H9 (cell line): ENCODE measurements at regions not wholly inside any gene's neighbourhood (a gene's known extent, or its start where the extent isn't known, plus 50 kb on each side); places are given as distances from the start of the nearest gene placed in this dataset.
A peak's percentile ranks its signal among the peaks of the same experiment; 100 is the strongest.

Source experiments
- DNase-seq: peaks from one replicate; pipeline ENCODE4 v3.0.0-alpha.2; 2017
- H2AFZ ChIP-seq: one replicate; pipeline ENCODE4 v1.6.1; 2013; ENCODE audit warnings: mild to moderate bottlenecking, low read length, control low read depth, moderate library complexity
- H2AK5ac ChIP-seq: 2 replicates; pipeline ENCODE4 v1.6.1; 2013; ENCODE audit warnings: low read length, control low read depth, mixed read lengths; ENCODE audit not compliant: insufficient read length
- H2BK120ac ChIP-seq: one replicate; pipeline ENCODE4 v1.6.1; 2013; ENCODE audit warnings: low read depth, mild to moderate bottlenecking, low read length, control low read depth, inconsistent platforms; ENCODE audit not compliant: poor library complexity, severe bottlenecking
- H2BK12ac ChIP-seq: 2 replicates; pipeline ENCODE4 v1.6.1; 2013; ENCODE audit warnings: low read length, control low read depth, mixed read lengths, low read depth; ENCODE audit not compliant: insufficient read length
- H2BK15ac ChIP-seq: 2 replicates; pipeline ENCODE4 v1.6.1; 2013; ENCODE audit warnings: low read depth, low read length, control low read depth
- H2BK20ac ChIP-seq: one replicate; pipeline ENCODE4 v1.6.1; 2013; ENCODE audit warnings: low read depth, mild to moderate bottlenecking, low read length, control low read depth, inconsistent platforms; ENCODE audit not compliant: poor library complexity, severe bottlenecking
- H2BK5ac ChIP-seq: 2 replicates; pipeline ENCODE4 v1.6.1; 2013; ENCODE audit warnings: low read length, control low read depth, mixed read lengths; ENCODE audit not compliant: insufficient read length
- H3K14ac ChIP-seq: 2 replicates; pipeline ENCODE4 v1.6.1; 2013; ENCODE audit warnings: low read length, control low read depth; ENCODE audit not compliant: insufficient read depth
- H3K18ac ChIP-seq: 2 replicates; pipeline ENCODE4 v1.6.1; 2013; ENCODE audit warnings: low read depth, mild to moderate bottlenecking, mixed read lengths, low read length, control low read depth; ENCODE audit not compliant: insufficient read length
- H3K23ac ChIP-seq: 2 replicates; pipeline ENCODE4 v1.6.1; 2013; ENCODE audit warnings: low read length, control low read depth, mixed read lengths, low read depth; ENCODE audit not compliant: insufficient read length
- H3K23me2 ChIP-seq: 2 replicates; pipeline ENCODE4 v1.6.1; 2013; ENCODE audit warnings: low read depth, mild to moderate bottlenecking, mixed read lengths, low read length, control low read depth; ENCODE audit not compliant: insufficient read length, poor library complexity, severe bottlenecking
- H3K27ac ChIP-seq: 2 replicates; pipeline ENCODE4 v1.5.1; 2013; ENCODE audit warnings: low read length, control low read depth, mixed read lengths, low read depth; ENCODE audit not compliant: insufficient read length
- H3K27me3 ChIP-seq: 2 replicates; pipeline ENCODE4 v1.6.1; 2013; ENCODE audit warnings: low read length, control low read depth, inconsistent platforms; ENCODE audit not compliant: insufficient read depth
- H3K4ac ChIP-seq: 2 replicates; pipeline ENCODE4 v1.6.1; 2013; ENCODE audit warnings: low read depth, mild to moderate bottlenecking, control low read depth, inconsistent platforms, low read length, moderate library complexity
- H3K4me1 ChIP-seq: 2 replicates; pipeline ENCODE4 v1.6.1; 2013; ENCODE audit warnings: low read length, control low read depth, inconsistent platforms; ENCODE audit not compliant: insufficient read depth
- H3K4me2 ChIP-seq: 2 replicates; pipeline ENCODE4 v1.6.1; 2013; ENCODE audit warnings: low read length, control low read depth, mixed read lengths; ENCODE audit not compliant: insufficient read length, insufficient read depth
- H3K56ac ChIP-seq: 2 replicates; pipeline ENCODE4 v1.6.1; 2013; ENCODE audit warnings: low read depth, mild to moderate bottlenecking, mixed read lengths, low read length, control low read depth; ENCODE audit not compliant: insufficient read length
- H3K79me1 ChIP-seq: 2 replicates; pipeline ENCODE4 v1.6.1; 2013; ENCODE audit warnings: low read depth, mild to moderate bottlenecking, moderate library complexity, low read length, control low read depth, inconsistent platforms; ENCODE audit not compliant: insufficient read depth, poor library complexity, severe bottlenecking
- H3K79me2 ChIP-seq: 2 replicates; pipeline ENCODE4 v1.6.1; 2013; ENCODE audit warnings: low read length, control low read depth, inconsistent platforms; ENCODE audit not compliant: insufficient read depth
- H3K9ac ChIP-seq: 2 replicates; pipeline ENCODE4 v1.6.1; 2013; ENCODE audit warnings: low read length, control low read depth, mixed read lengths; ENCODE audit not compliant: insufficient read length; ENCODE audit errors: extremely low read depth
- H3K9me3 ChIP-seq: one replicate; pipeline ENCODE4 v1.6.1; 2013; ENCODE audit warnings: low read depth, low read length, inconsistent platforms; ENCODE audit not compliant: control insufficient read depth
- H3T11ph ChIP-seq: one replicate; pipeline ENCODE4 v1.6.1; 2013; ENCODE audit warnings: mild to moderate bottlenecking, low read length, control low read depth, inconsistent platforms
- H4K20me1 ChIP-seq: one replicate; pipeline ENCODE4 v1.6.1; 2013; ENCODE audit not compliant: control insufficient read depth, insufficient read length, insufficient read depth
- H4K5ac ChIP-seq: 2 replicates; pipeline ENCODE4 v1.6.1; 2013; ENCODE audit warnings: low read depth, mild to moderate bottlenecking, mixed read lengths, low read length, control low read depth; ENCODE audit not compliant: insufficient read length
- H4K8ac ChIP-seq: replicated peaks from 2 replicates; pipeline ENCODE4 v1.6.1; 2013; ENCODE audit warnings: low read length, control low read depth, mixed read lengths, low read depth; ENCODE audit not compliant: insufficient read length
- H4K91ac ChIP-seq: 2 replicates; pipeline ENCODE4 v1.6.1; 2013; ENCODE audit warnings: low read depth, mild to moderate bottlenecking, moderate library complexity, mixed read lengths, low read length, control low read depth; ENCODE audit not compliant: insufficient read length
- H3K27ac Mint-ChIP-seq, 3 experiments: 2 replicates in 2 of 3; 3 replicates in 1 of 3; pipeline ENCODE4 v1.8.0; 2020 to 2021; ENCODE audit warnings: mixed read lengths in 3 of 3, mild to moderate bottlenecking in 1 of 3, moderate library complexity in 1 of 3
- H3K27me3 Mint-ChIP-seq: 2 replicates; pipeline ENCODE4 v1.8.0; 2021; ENCODE audit warnings: low read depth, mild to moderate bottlenecking, moderate library complexity, mixed read lengths
- H3K36me3 Mint-ChIP-seq, 3 experiments: 2 replicates in 2 of 3; 3 replicates in 1 of 3; pipeline ENCODE4 v1.8.0; 2020 to 2021; ENCODE audit warnings: low read depth in 3 of 3, mixed read lengths in 3 of 3; ENCODE audit not compliant: insufficient read depth in 1 of 3
- H3K4me1 Mint-ChIP-seq, 2 experiments: 2 replicates each; pipeline ENCODE4 v1.8.0; 2020; ENCODE audit warnings: mixed read lengths in 2 of 2
- H3K4me3 Mint-ChIP-seq, 2 experiments: 2 replicates in 1 of 2; 3 replicates in 1 of 2; pipeline ENCODE4 v1.8.0; 2020 to 2021; ENCODE audit warnings: mild to moderate bottlenecking in 2 of 2, mixed read lengths in 2 of 2, moderate library complexity in 1 of 2
- H3K9me3 Mint-ChIP-seq, 2 experiments: 2 replicates in 1 of 2; 3 replicates in 1 of 2; pipeline ENCODE4 v1.8.0; 2020; ENCODE audit warnings: mild to moderate bottlenecking in 2 of 2, mixed read lengths in 2 of 2, moderate library complexity in 1 of 2
- CTCF ChIP-seq: fragments of 200-600 bp; sonication (generic); conservative IDR thresholded peaks from 3 replicates; pipeline ENCODE4 v1.8.0; 2021; ENCODE audit warnings: antibody characterized with exemption, mild to moderate bottlenecking
- WGBS: extraction: QIAGEN DNeasy Blood & Tissue Kit; methylation state at CpG from one replicate; pipeline ENCODE4 v1.1.7; 2013; ENCODE audit warnings: missing lambda C conversion rate, low lambda C conversion rate, mixed read lengths; ENCODE audit not compliant: insufficient read length; ENCODE audit errors: extremely low coverage; 5-methylcytosine and 5-hydroxymethylcytosine counted together

DNA sequence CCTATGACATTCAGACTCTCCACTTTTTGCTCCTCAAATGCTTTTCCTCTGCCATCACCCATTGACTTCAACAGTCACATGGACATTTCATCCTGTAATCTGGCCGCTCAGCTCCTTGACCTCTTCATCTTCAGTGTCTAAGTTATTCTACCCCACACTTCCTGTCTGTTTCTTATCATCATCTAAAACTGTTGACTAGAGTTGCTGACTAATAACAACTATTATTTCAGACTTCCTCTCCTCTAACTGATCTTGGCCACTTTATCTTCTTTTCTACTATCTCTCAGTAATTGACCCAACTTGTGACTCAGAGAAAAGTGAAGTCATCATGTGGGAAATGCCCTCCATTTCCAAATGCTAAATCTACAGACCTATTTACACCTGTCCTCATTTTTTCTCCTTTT lies 254.7 kb upstream of the TRPC7 start:
- WGBS: no CpG with 5 or more reads among the region's 1 CpG
- no peak overlapping the region for H3K4me2 ChIP-seq
- H2BK12ac ChIP-seq: no peak overlapping the region
- no peaks in the 10 kb centered on the region for H3K36me3 Mint-ChIP-seq
- DNase-seq: no peak
- no peaks in the 10 kb centered on the region for H3K79me2 ChIP-seq
- no peak overlapping the region for H2BK15ac ChIP-seq
- peak overlapping the region; percentile 14 for H2AFZ ChIP-seq
- H3K4ac ChIP-seq: no peak overlapping the region
- H3K23me2 ChIP-seq: no peaks in the 10 kb centered on the region
- H3K79me1 ChIP-seq: no peaks in the 10 kb centered on the region
- no peaks in the 10 kb centered on the region for H3K9me3 Mint-ChIP-seq
- no peak overlapping the region for H2AK5ac ChIP-seq
- H3K27me3 ChIP-seq: no peaks in the 10 kb centered on the region
- peaks cover 0 to 2% of the 10 kb centered on the region in 2 experiments; a peak in 1 of 4 replicates for H3K4me1 Mint-ChIP-seq
- no peak overlapping the region for H4K5ac ChIP-seq
- H3K14ac ChIP-seq: no peak overlapping the region
- no peaks in the 10 kb centered on the region for H3K27me3 Mint-ChIP-seq
- no peak overlapping the region for H3K18ac ChIP-seq
- no peak overlapping the region for H4K8ac ChIP-seq
- no peak overlapping the region for H2BK5ac ChIP-seq
- no peaks in the 10 kb centered on the region for H4K20me1 ChIP-seq
- H2BK120ac ChIP-seq: no peak overlapping the region
- no peak overlapping the region for H4K91ac ChIP-seq
- no peak overlapping the region for H3K27ac ChIP-seq
- no peak overlapping the region for H3K27ac Mint-ChIP-seq
- no peaks in the 10 kb centered on the region for H3K9me3 ChIP-seq
- H3K9ac ChIP-seq: no peak overlapping the region
- no peak overlapping the region for H3K56ac ChIP-seq
- no peak overlapping the region for H3T11ph ChIP-seq
- TF ChIP-seq CTCF: no peak
- H3K4me3 Mint-ChIP-seq: no peak overlapping the region
- no peak overlapping the region for H3K23ac ChIP-seq
- no peaks in the 10 kb centered on the region for H3K4me1 ChIP-seq
- H2BK20ac ChIP-seq: no peak overlapping the region
